NCI-H2081 (cell line): ENCODE measurements at regions not wholly inside any gene's neighbourhood (a gene's known extent, or its start where the extent isn't known, plus 50 kb on each side); places are given as distances from the start of the nearest gene placed in this dataset.

Source experiments
- DNase-seq, 2 experiments: peaks; one replicate each; lab custom pipeline; 2025; lab: John Stamatoyannopoulos, UW

DNA sequence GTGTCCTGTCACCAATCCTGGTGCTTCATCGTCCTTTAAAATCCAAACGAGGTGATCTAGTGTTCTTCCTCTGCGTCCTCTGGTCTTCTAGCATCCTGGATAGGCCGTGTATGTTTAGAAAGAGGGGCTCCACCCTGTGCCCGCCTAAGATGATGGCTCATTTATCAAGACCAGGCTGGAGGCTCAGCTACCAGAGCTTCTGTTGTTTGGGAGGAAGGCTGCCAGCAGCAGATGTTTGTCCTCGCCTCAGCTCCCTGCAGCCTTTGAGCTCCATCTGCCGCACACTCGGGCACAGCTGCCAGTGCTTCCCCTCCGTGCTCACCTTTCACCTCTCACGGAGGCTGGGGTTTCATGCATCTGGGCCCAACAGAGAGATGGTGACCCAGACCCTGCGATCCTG is 954.7 kb upstream of the RBFOX1 start:
- DNase-seq: no peak

- DNase-seq: peak; percentile 24 to 31
These were observed 957.1 kb upstream of the RBFOX1 start for GRCh38 chr16:6375465-6376075.

DNA sequence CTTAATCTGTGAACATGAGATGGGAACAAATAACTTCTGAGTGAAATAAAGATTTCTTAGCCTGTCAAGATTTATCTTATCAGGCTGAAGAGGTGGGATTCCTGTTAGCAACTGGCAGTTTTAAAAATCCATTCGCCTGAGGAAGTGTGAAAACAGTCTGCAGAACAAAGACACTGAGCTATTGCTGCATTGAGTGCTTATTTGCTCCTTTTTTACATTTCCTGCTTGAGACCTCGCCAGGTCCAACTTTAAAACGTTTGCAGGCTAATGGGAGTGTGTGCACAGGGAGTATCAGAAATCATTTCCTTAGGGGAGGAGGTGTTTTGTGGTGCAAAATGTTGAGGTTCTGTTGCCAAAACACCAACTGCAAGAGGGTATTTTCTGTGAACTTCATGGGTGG is 957.8 kb upstream of the RBFOX1 start:
- peak; percentile 3 to 10 for DNase-seq

GRCh38 chr16:6364846-6365245 is 967.8 kb upstream of the RBFOX1 start:
- DNase-seq: no peak

DNA sequence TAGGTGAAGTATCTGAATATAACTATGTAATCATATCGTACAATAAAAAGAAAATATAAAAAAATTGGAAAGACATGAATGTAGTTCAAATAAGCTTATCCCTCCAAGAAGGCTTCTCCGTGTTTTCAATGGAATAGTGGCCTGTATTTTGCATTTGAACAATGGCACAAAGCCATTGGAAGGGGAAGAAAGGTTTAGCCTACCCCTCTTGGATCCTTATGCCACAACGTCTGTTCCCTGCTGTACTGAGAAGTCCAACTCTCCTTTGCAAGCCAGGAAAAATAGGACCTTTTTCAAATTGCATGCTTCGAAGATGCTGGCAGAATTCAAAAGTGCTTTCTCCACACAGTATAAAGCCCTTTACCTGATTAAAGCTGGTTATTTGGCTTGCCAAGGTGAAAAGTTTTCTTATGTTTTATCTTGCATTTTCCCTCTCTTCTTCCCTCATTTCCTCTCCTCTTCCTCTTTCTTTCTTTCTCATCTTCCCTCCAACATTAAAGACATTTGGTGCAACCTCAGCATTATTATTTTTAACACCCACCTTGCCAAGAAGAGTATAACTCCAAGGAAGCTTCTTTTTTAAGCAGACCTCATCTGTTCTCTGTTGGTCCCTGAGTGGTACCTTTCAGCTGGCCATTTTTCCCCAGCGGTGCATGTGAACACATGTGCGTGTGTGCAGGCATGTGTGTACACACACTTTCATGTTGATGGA is 968.6 kb upstream of the RBFOX1 start:
- no peak for DNase-seq

DNA sequence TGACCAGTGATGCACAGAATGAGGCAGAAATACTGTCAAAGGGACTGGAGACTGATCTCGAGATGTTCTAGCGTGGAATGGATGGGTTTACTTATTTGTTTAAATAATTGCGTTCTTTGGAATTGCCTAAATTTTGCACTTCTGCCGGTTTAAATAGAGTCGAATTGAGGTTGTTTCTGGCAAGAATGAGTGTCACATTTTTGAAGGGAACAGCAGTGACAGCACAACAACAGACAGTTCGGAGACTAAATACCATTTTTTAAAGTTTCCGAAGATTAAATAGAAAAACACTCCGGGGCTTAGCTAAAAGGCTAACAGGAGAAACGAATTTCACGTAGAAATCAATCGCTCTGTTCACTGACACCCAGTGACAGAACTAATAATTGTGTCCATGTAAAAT is 969.2 kb upstream of the RBFOX1 start:
- DNase-seq: no peak

GRCh38 chr16:6362321-6362720 is 970.3 kb upstream of the RBFOX1 start:
- no peak for DNase-seq

DNA sequence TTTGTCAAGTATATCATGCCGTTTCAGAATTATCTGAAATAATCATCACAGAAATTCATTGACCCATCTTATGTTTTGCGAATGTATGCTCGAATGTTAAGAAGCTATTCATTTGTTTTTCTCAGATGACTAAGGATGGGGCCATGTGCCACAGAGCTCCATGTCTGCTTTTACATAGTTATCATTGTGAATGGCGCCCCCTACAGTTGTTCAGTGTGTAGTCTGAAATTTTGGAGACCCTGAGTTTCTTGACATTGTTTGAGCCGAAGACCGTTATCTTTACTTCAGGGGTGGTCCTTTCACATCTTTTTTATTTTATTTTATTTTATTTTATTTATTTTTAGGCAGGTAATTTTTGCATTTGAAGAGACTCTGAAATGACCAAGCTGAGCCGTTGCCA is 972.0 kb upstream of the RBFOX1 start:
- DNase-seq: no peak

- no peak for DNase-seq
These were observed 975.7 kb upstream of the RBFOX1 start for GRCh38 chr16:6356911-6357310.

DNA sequence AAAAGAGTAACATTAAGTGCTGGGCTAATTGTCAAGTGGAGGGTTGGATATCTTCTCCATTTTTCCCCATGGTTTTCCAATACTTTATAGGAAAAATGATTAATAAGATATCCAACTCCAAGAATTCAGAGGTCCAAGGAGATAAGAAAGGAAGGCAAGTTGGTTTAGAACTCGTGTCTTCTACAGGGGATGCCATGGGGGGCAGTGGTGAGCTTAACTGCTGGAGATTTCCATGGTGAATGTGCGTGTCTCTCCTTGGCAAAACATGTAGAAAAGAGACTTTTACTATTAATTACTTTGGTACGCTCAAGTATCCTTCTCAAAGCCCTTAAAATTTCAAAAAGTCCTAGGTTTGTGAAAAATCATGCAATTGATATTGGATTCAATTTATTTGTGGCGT is 982.9 kb upstream of the RBFOX1 start:
- no peak for DNase-seq

GRCh38 chr16:6345090-6345489 is 987.6 kb upstream of the RBFOX1 start:
- DNase-seq: no peak

- no peak for DNase-seq
These were observed 989.5 kb upstream of the RBFOX1 start for GRCh38 chr16:6343157-6343556.

- DNase-seq: no peak
These were observed 990.7 kb upstream of the RBFOX1 start for GRCh38 chr16:6341981-6342380.

DNA sequence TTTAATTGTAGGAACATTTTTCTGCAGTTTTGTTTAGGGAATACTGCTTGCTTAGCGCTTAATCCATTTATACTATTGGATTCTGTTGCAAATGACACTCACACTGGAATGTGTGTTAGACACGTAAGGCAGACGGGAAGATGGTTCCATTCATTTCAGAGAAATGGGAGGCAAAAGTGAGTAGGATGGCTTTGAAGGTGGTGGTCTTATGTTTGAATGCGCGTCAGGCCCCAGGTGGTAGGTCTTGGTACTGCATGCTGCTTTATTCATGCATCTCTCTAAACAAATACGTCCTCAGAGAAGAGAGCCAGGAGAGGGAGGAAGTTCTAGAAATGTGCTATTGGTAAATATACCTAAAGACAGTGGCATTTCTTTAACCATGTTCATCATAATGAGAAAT is 997.6 kb upstream of the RBFOX1 start:
- no peak for DNase-seq

- DNase-seq: no peak
These were observed 1000.9 kb upstream of the RBFOX1 start for GRCh38 chr16:6331770-6332169.

- DNase-seq: no peak
These were observed 1014.7 kb upstream of the RBFOX1 start for GRCh38 chr16:6317934-6318333.

DNA sequence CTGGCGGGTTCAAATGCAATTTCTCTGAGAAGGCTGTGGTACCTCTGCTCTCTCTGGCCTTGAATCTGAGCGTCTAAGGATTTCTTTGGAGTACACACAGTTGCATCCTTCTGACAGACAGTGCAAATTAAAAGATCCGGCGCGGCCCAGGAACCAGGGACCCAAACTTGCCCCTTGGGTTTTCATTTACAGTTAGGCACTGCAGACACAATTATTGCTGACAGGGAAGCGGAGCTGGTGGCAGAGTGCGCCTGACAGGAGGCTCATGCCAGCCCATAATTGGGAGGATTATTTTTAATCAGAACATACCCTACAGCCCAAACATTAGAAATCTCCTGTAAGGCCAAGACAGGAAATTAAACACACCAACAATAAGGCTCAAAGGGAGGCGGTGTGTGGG is 1023.4 kb upstream of the RBFOX1 start:
- no peak for DNase-seq

GRCh38 chr16:6308176-6308575 is 1024.5 kb upstream of the RBFOX1 start:
- DNase-seq: no peak

DNA sequence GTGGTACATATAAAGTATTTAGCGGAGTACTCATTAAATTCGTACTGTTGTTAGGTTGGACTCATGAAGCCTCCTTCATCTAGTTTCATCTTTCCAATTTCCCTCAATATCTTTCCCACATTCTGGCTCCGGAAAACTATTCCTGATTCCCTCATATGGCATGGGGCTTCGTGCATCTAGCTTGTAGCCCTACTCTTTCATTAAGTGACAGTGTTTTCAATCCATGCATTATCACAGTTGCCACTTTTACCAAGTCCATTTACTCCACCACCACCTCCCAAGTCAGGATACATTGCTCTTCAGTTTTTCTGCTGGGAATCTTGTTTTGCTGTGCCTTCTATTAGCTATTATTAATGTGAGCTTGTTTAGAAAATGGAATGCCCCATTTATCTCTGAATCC is 1032.1 kb upstream of the RBFOX1 start:
- no peak for DNase-seq

DNA sequence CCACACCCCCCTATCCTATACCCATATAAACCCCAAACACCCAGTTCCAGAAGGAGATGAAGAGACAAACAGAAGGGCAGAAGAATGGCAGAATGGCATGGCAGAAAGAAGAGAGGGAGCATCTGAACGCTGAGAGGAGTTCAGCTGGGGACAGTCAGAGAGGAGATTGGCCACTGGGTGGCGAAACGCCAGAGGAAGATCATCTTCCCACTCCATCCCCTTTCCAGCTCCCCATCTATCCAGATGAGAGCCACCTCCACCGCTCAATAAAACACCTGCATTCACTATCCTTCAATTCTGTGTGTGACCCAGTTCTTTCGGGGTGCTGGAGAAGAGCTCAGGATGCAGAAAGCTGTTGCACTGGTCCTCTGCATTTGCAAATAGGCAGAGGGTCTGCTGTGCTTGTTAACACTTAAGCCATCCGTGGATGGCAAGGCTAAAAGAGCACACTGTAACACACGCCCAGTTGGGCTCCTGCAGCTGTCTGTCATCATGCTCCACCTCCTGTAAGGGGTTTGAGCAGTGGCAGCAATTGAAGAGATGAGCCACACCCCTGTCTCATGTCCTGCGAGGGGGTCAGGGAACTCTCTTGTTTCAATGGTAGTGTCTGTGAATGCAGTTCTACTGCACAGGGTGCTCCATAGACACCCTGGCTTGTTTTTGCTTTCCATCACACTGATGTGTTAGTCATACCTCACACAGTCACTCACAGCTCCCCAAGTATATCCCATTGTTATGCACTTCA is 1034.8 kb upstream of the RBFOX1 start:
- no peak for DNase-seq

DNA sequence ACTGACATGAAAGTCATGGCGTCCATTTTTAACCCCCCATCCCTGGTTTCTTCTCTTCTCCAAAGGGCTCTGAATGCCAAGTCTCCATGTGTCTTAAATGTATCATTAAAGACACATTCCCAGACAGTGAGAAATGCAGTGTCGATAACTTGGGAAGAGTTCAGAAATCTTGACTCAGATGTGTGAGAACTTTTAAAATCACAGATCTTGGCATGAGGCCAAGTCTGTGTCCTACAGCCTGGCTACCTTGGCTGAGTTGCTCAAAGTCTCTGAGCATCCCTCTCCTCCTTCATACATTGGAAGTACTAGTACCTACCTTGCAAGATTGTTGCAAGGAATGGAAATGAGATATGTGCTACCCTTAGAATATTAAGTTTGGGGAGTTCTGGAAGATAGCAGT is 1046.5 kb upstream of the RBFOX1 start:
- no peak for DNase-seq

DNA sequence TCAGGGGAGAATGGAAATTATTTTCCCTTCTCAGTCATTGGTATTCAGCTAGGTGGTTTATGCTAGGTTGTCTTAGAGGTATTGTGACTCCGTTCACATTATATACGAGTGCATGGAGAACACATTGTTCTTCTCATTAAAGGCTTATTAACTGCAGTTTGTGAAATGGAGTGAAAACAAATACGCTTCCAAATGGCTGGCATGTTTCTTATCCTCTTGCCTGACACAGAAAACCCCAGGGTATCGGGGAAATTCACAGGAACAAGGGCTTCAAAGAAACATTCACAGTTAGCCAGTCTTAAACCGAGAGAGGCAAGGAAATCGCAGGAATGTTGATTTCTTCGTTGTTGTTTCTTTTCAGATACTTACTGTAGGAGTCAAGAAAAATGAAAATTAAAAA is 1047.9 kb upstream of the RBFOX1 start:
- no peak for DNase-seq

DNA sequence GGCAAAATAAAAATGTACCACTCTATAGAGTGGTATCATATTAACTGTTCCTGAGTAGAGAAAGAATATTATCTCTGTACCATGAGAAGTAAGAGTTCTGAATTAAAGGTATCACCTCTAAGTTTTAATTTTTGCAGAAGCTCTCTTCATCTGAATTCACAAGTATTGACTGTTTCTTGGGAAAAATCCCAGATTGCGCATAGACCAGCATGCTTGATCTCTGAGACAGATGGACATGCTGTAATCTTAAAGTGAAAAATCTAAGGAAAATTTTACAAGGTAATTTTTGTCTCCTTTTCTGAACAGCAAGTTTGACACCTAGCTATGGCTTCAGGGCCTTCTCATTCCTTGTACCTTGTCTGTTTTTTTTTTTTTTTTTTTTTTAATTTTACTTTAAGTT is 1050.7 kb upstream of the RBFOX1 start:
- no peak for DNase-seq
